Upper lobe of right lung (tissue), 1 donor: ENCODE measurements at regions not wholly inside any gene's neighbourhood (a gene's known extent, or its start where the extent isn't known, plus 50 kb on each side); places are given as distances from the start of the nearest gene placed in this dataset.
A peak's percentile ranks its signal among the peaks of the same experiment; 100 is the strongest.
"Not testable (repeated sequence)": the region's sequence is repeated elsewhere in the genome, so short reads cannot be mapped to it uniquely, and the experiment has no call there.

Experiments
- ATAC-seq: fragments of 200-7000 bp; cut with Tn5 transposase; one replicate; pipeline ENCODE4 v1.9.1; 2020; ENCODE audit warnings: mild to moderate bottlenecking, moderate library complexity
- DNase-seq: peaks from one replicate; pipeline ENCODE4 v3.0.0-alpha.2; 2020
- H3K27ac ChIP-seq: fragments of 200-600 bp; one replicate; pipeline ENCODE4 v1.8.0; 2022
- H3K27me3 ChIP-seq: fragments of 200-600 bp; one replicate; pipeline ENCODE4 v1.8.0; 2022; ENCODE audit warnings: mild to moderate bottlenecking
- H3K36me3 ChIP-seq: fragments of 200-600 bp; one replicate; pipeline ENCODE4 v1.8.0; 2022
- H3K4me1 ChIP-seq: fragments of 200-600 bp; one replicate; pipeline ENCODE4 v1.8.0; 2022
- H3K4me3 ChIP-seq: fragments of 200-600 bp; one replicate; pipeline ENCODE4 v1.8.0; 2022; ENCODE audit warnings: mild to moderate bottlenecking
- H3K9me3 ChIP-seq: fragments of 200-600 bp; one replicate; pipeline ENCODE4 v1.8.0; 2022
- CTCF ChIP-seq: fragments of 200-600 bp; IDR thresholded peaks from one replicate; pipeline ENCODE4 v1.8.0; 2022; ENCODE audit warnings: antibody characterized with exemption
- intact Hi-C: fragments of 100-400 bp; cut with DNase I; formaldehyde crosslinking; loops from one replicate; pipeline ENCODE4 v1.11.0; 2022
- donor health status: DM: no; HTN: yes; CAD: no; lungs with severe emphysema.

GRCh38 chr4:140220058-140220457, 66.1 kb upstream of the MAML3 start:
- ATAC-seq (peak; percentile 63), DNase-seq (no peak)
- intact Hi-C loops = no loop called here
- no peak overlapping the region for H3K27ac ChIP-seq
- no peaks in the 10 kb centered on the region for H3K36me3 ChIP-seq
- no peaks in the 10 kb centered on the region for H3K9me3 ChIP-seq
- H3K27me3 ChIP-seq = no peaks in the 10 kb centered on the region
- no peak overlapping the region for H3K4me3 ChIP-seq
- H3K4me1 ChIP-seq = no peaks in the 10 kb centered on the region
- no peak for TF ChIP-seq CTCF

- DNase-seq = no peak
- TF ChIP-seq CTCF = no peak
- Histone ChIP-seq H3K9me3 (no peaks in the 10 kb centered on the region), H3K4me3 (no peak overlapping the region), H3K27me3 (no peaks in the 10 kb centered on the region), H3K27ac (no peak overlapping the region), H3K4me1 (no peaks in the 10 kb centered on the region), H3K36me3 (no peaks in the 10 kb centered on the region)
- intact Hi-C loops = no loop called here
- no peak for ATAC-seq
Observed at GRCh38 chr4:140219567-140219966, 65.6 kb upstream of the MAML3 start.

- not testable (repeated sequence) for H3K27me3 ChIP-seq
Observed at GRCh38 chr4:140219070-140219469, 65.1 kb upstream of the MAML3 start.

GRCh38 chr4:140213749-140214148, 59.8 kb upstream of the MAML3 start:
- intact Hi-C loops = no loop called here
- no peaks in the 10 kb centered on the region for H3K27me3 ChIP-seq
- no peak for TF ChIP-seq CTCF
- H3K27ac ChIP-seq = no peak overlapping the region
- ATAC-seq = no peak
- no peak overlapping the region for H3K4me3 ChIP-seq
- H3K36me3 ChIP-seq = no peaks in the 10 kb centered on the region
- H3K4me1 ChIP-seq = no peaks in the 10 kb centered on the region
- no peaks in the 10 kb centered on the region for H3K9me3 ChIP-seq
- no peak for DNase-seq

More at GRCh38 chr4:140219070-140219469, 65.1 kb upstream of the MAML3 start:
- H3K4me3 ChIP-seq, H3K27ac ChIP-seq, DNase-seq, H3K36me3 ChIP-seq, intact Hi-C loops, H3K9me3 ChIP-seq, ATAC-seq, H3K4me1 ChIP-seq: not testable (repeated sequence)

GRCh38 chr4:140213116-140213515, 59.1 kb upstream of the MAML3 start:
- Histone ChIP-seq H3K27me3 (no peaks in the 10 kb centered on the region), H3K4me3 (no peak overlapping the region), H3K36me3 (no peaks in the 10 kb centered on the region), H3K4me1 (no peaks in the 10 kb centered on the region), H3K27ac (no peak overlapping the region), H3K9me3 (no peaks in the 10 kb centered on the region)
- intact Hi-C loops = no loop called here
- no peak for TF ChIP-seq CTCF
- DNase-seq = no peak
- no peak for ATAC-seq

- Histone ChIP-seq H3K4me1 (no peaks in the 10 kb centered on the region), H3K4me3 (no peak overlapping the region), H3K27me3 (no peaks in the 10 kb centered on the region), H3K9me3 (no peaks in the 10 kb centered on the region), H3K27ac (no peak overlapping the region), H3K36me3 (no peaks in the 10 kb centered on the region)
- DNase-seq = no peak
- no peak for ATAC-seq
- TF ChIP-seq CTCF = no peak
- intact Hi-C loops = no loop called here
Observed at GRCh38 chr4:140212646-140213045, 58.7 kb upstream of the MAML3 start.
